T-cell (primary cell): ENCODE measurements at regions not wholly inside any gene's neighbourhood (a gene's known extent, or its start where the extent isn't known, plus 50 kb on each side); places are given as distances from the start of the nearest gene placed in this dataset.

Experiments used
- ATAC-seq, 4 experiments: fragments of 200-7000 bp in 3 of 4; fragments of 150-1000 bp in 1 of 4; cut with Tn5 transposase; replicated peaks in 1 of 4; 1 replicate in 3 of 4; 2 replicates in 1 of 4; pipeline ENCODE4 v1.10.0; 2021; ENCODE audit warnings: moderate library complexity in 3 of 4, mild to moderate bottlenecking in 2 of 4, moderate number of reproducible peaks in 1 of 4
- CTCF ChIA-PET, 2 donors: fragments of 300-600 bp; sonication (Branson Sonifier 250); formaldehyde crosslinking; loops; one replicate each; lab custom pipeline; 2022; ENCODE audit warnings: antibody characterized with exemption in 2 of 2; lab: Charles Lee
- POLR2A ChIA-PET, 2 donors: fragments of 300-600 bp; sonication (Branson Sonifier 250); formaldehyde crosslinking; loops; one replicate each; lab custom pipeline; 2022; ENCODE audit warnings: antibody characterized with exemption in 2 of 2; lab: Charles Lee
- DNase-seq, 35 experiments: peaks; one replicate each; pipeline versions ENCODE4 v3.0.0 to v3.0.0-alpha.2; 2013 to 2023
- H3K27ac ChIP-seq: one replicate; pipeline ENCODE4 v1.5.1; 2013; ENCODE audit warnings: low read length
- H3K27me3 ChIP-seq, 2 experiments: replicated peaks in 1 of 2; 1 replicate in 1 of 2; 2 replicates in 1 of 2; pipeline versions ENCODE4 v1.6.1 to v1.7.0; 2013; ENCODE audit warnings: low read length in 1 of 2, mixed read lengths in 1 of 2; ENCODE audit not compliant: control insufficient read depth in 2 of 2, insufficient read depth in 2 of 2; ENCODE audit errors: extremely low read depth in 1 of 2
- H3K36me3 ChIP-seq, 2 donors: 1 replicate in 1 of 2; 2 replicates in 1 of 2; pipeline versions ENCODE4 v1.6.1 to v1.7.0; 2013; ENCODE audit warnings: low read length in 1 of 2; ENCODE audit not compliant: control insufficient read depth in 2 of 2, insufficient read depth in 1 of 2; ENCODE audit errors: extremely low read depth in 1 of 2
- H3K4me1 ChIP-seq, 2 experiments: 1 replicate in 1 of 2; 2 replicates in 1 of 2; pipeline versions ENCODE4 v1.6.1 to v1.7.0; 2013; ENCODE audit warnings: low read length in 2 of 2, mixed read lengths in 1 of 2; ENCODE audit not compliant: insufficient read depth in 2 of 2, control insufficient read depth in 1 of 2; ENCODE audit errors: extremely low read depth in 1 of 2
- H3K4me3 ChIP-seq, 2 donors: 1 replicate in 1 of 2; 2 replicates in 1 of 2; pipeline versions ENCODE4 v1.5.1 to v1.7.0; 2013; ENCODE audit warnings: mild to moderate bottlenecking in 2 of 2, low read length in 1 of 2, moderate library complexity in 1 of 2; ENCODE audit not compliant: control insufficient read depth in 1 of 2; ENCODE audit errors: extremely low read depth in 1 of 2
- H3K9me3 ChIP-seq: 2 replicates; pipeline ENCODE4 v1.7.0; 2013
- H3K27ac Mint-ChIP-seq, 2 donors: one replicate each; pipeline ENCODE4 v1.8.0; 2020 to 2021; ENCODE audit warnings: mild to moderate bottlenecking in 2 of 2, mixed read lengths in 2 of 2
- H3K27me3 Mint-ChIP-seq, 2 donors: one replicate each; pipeline ENCODE4 v1.8.0; 2021 to 2022; ENCODE audit warnings: mixed read lengths in 2 of 2
- H3K36me3 Mint-ChIP-seq: one replicate; pipeline ENCODE4 v1.8.0; 2021; ENCODE audit warnings: mixed read lengths
- H3K4me1 Mint-ChIP-seq, 3 donors: one replicate each; pipeline ENCODE4 v1.8.0; 2020 to 2022; ENCODE audit warnings: mixed read lengths in 3 of 3, mild to moderate bottlenecking in 1 of 3
- H3K4me3 Mint-ChIP-seq, 3 donors: one replicate each; pipeline ENCODE4 v1.8.0; 2020 to 2022; ENCODE audit warnings: mild to moderate bottlenecking in 3 of 3, mixed read lengths in 3 of 3, moderate library complexity in 3 of 3
- H3K9me3 Mint-ChIP-seq, 3 donors: one replicate each; pipeline ENCODE4 v1.8.0; 2020 to 2022; ENCODE audit warnings: mixed read lengths in 3 of 3
- WGBS: methylation state at CpG from one replicate; pipeline ENCODE4 v1.1.5; 2013; ENCODE audit warnings: missing lambda C conversion rate; ENCODE audit not compliant: insufficient coverage; 5-methylcytosine and 5-hydroxymethylcytosine counted together

DNA sequence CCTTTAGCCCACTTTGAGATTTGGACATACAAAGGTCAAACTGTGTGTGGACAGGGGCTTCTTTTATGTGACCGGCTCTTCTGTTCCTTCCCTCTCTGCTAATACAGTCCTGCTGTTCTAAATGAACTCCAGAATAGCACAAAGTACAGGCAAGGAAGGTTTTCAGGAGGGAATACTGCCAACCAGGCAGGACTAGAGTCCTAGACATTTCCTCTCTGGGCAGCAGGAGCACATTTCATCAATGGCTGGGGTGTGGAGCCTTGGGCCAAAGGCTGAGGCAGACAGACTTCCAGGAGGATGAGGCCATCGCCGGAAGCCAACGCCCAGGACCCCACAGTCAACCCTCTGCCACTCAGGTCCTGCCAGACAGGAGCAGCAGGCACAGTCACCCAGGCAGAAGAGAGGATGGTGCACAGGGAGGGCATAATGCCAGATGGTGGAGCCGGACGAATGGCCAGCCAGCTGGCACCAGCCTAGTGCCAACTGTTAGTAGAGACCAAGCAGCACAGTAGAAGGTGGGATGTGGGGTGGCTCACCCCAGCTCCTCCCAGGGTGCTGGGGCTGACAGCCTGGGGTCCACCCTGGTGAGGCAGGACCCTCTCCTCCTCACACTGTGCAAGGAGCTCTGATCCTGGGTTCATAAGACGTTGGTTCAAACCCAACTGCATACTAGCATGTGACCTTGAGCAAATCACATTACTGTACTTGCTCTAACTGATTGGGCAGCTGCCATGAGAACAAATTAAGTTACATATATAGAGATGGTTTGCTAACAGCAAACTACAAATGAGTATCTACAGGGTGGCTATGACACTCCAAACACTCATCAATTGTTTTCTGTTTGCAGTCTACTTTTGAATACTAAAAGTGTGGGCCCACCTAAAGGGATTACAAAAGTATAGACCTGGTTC lies 410.7 kb downstream of the SIPA1L2 start:
- WGBS, result no CpG with 5 or more reads among the region's 7 CpGs
- H3K4me3 ChIP-seq, result no peak overlapping the region
- no peaks in the 10 kb centered on the region for H3K27me3 ChIP-seq
- H3K27ac ChIP-seq, result no peak overlapping the region
- Mint-ChIP-seq H3K27me3 (no peaks in the 10 kb centered on the region), H3K4me1 (peaks cover 0 to 11% (median 6%) of the 10 kb centered on the region in 3 donors), H3K36me3 (no peaks in the 10 kb centered on the region), H3K27ac (no peak overlapping the region), H3K4me3 (no peak overlapping the region), H3K9me3 (no peaks in the 10 kb centered on the region)
- ChIA-PET CTCF (no interaction called here), POLR2A (no interaction called here)
- no peaks in the 10 kb centered on the region for H3K4me1 ChIP-seq
- H3K9me3 ChIP-seq, result no peaks in the 10 kb centered on the region
- H3K36me3 ChIP-seq, result no peaks in the 10 kb centered on the region
- no peak for DNase-seq
- ATAC-seq, result no peak

DNA sequence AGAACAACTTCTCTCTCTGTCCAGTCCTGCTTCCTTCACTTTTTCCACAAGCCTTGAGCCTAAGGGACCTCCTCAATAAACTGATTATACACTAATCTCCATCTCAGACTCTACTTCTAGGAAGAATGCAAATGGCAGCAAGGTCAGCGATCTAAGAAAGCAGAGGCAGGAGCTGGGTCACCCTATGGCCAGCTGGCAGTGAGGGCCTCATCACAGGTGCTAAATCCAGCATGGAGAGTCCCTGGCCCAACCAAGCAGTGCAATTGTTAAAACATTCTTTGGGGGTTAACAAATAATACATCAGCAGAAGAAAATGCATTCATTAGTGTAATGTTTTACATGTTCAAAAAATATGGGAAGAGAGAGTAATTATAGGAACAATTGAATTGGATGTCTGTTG lies 416.0 kb downstream of the SIPA1L2 start:
- Histone ChIP-seq H3K27me3 (no peaks in the 10 kb centered on the region), H3K36me3 (no peaks in the 10 kb centered on the region), H3K27ac (no peak overlapping the region), H3K4me3 (no peak overlapping the region), H3K9me3 (no peaks in the 10 kb centered on the region), H3K4me1 (no peaks in the 10 kb centered on the region)
- Mint-ChIP-seq H3K27ac (no peak overlapping the region), H3K36me3 (no peaks in the 10 kb centered on the region), H3K27me3 (peaks cover 1 to 4% of the 10 kb centered on the region in 2 donors), H3K4me3 (no peak overlapping the region), H3K4me1 (no peaks in the 10 kb centered on the region), H3K9me3 (no peaks in the 10 kb centered on the region)
- DNase-seq (no peak), ATAC-seq (no peak)
- CTCF ChIA-PET, result no interaction called here
- 75% methylated on average over 1 of the region's 1 CpG for WGBS
- POLR2A ChIA-PET, result no interaction called here

DNA sequence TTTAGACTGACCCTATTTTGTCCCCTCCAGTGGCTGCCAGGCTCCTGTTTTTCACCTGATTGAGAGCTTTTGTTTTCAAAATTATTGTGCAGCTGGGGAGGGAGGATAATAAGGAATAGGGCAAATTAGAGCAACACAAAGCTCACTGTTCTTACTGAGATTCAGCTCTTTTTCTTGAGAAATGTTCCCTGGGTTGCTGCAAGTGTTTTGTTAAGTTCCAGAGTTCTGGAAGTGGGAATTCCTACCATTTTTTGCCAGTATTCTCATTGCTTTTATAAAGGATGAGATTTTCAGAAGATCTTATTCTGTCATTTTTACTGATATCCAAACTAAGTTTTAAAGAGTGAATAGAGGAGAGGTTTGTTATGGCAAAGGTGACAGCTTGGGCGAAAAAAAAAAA lies 417.7 kb downstream of the SIPA1L2 start:
- ChIA-PET CTCF (interaction anchor here in 1 of 2 donors (0.7 kb wide), 1 partner anchor 1723 kb away, joined by 7 read pairs; no protein-coding TSS in a partner anchor), POLR2A (no interaction called here)
- ATAC-seq (no peak), DNase-seq (no peak)
- no peaks in the 10 kb centered on the region for H3K27me3 ChIP-seq
- WGBS, result 78% methylated on average over 1 of the region's 1 CpG
- H3K27ac ChIP-seq, result no peak overlapping the region
- Mint-ChIP-seq H3K36me3 (no peaks in the 10 kb centered on the region), H3K27ac (no peak overlapping the region), H3K4me3 (no peak overlapping the region), H3K4me1 (no peaks in the 10 kb centered on the region), H3K27me3 (peaks cover 1 to 15% of the 10 kb centered on the region in 2 donors), H3K9me3 (no peaks in the 10 kb centered on the region)
- H3K36me3 ChIP-seq, result no peaks in the 10 kb centered on the region
- H3K4me3 ChIP-seq, result no peak overlapping the region
- H3K4me1 ChIP-seq, result no peaks in the 10 kb centered on the region
- H3K9me3 ChIP-seq, result no peaks in the 10 kb centered on the region

DNA sequence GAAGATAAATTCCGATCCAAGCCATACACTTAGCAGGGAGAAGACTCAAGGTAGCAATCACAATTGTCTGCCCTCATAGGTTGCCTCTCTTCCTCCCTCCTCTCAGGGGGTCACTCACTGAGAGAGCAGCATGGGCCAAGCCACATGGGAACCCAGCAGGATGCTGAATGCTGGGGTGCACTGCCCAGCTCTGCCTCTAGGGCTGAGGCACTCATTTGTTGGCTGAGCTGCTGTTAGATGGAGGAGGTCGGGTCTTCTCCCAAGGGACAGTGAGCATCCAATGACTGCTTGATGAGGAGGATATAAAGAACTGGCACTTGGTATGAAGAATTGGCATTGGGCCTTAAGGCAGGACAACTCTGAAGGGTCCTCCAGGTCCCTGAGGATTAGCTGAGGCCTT lies 418.8 kb downstream of the SIPA1L2 start:
- CTCF ChIA-PET, result no interaction called here
- Histone ChIP-seq H3K27me3 (no peaks in the 10 kb centered on the region), H3K36me3 (no peaks in the 10 kb centered on the region), H3K27ac (no peak overlapping the region), H3K9me3 (no peaks in the 10 kb centered on the region), H3K4me1 (no peaks in the 10 kb centered on the region), H3K4me3 (no peak overlapping the region)
- POLR2A ChIA-PET, result no interaction called here
- peaks cover 1 to 18% of the 10 kb centered on the region in 2 donors for H3K27me3 Mint-ChIP-seq
- no peaks in the 10 kb centered on the region for H3K4me1 Mint-ChIP-seq
- ATAC-seq (no peak), DNase-seq (no peak)
- H3K36me3 Mint-ChIP-seq, result no peaks in the 10 kb centered on the region
- 36% methylated on average over 1 of the region's 2 CpGs for WGBS
- H3K4me3 Mint-ChIP-seq, result no peak overlapping the region
- H3K9me3 Mint-ChIP-seq, result no peaks in the 10 kb centered on the region
- H3K27ac Mint-ChIP-seq, result no peak overlapping the region

DNA sequence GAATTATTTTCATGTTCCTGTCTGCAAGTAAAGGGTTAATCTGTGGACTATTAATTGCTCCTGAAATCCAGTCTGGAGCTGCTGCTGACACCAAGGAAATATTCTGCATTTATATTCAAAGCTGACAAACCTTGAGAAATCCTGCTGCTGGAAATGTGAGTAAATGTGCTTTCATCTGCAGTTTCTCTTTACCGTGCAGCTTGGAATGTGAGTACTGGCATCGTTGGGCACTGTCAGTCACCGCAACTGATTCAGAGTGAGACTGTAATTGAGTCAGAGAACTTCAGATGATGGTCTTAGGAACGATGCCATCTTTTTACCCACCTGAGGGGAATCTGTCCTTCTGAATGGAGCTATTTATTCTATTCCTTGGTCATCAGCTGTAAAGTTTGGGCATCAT lies 420.6 kb downstream of the SIPA1L2 start:
- Mint-ChIP-seq H3K9me3 (no peaks in the 10 kb centered on the region), H3K27ac (no peak overlapping the region), H3K4me1 (no peaks in the 10 kb centered on the region), H3K4me3 (no peak overlapping the region), H3K36me3 (no peaks in the 10 kb centered on the region), H3K27me3 (peaks cover 1 to 18% of the 10 kb centered on the region in 2 donors)
- POLR2A ChIA-PET, result interaction anchor here in 1 of 2 donors (0.6 kb wide), 1 partner anchor 9 kb away, joined by 9 read pairs; no protein-coding TSS in a partner anchor
- Histone ChIP-seq H3K27ac (no peak overlapping the region), H3K36me3 (no peaks in the 10 kb centered on the region), H3K4me3 (no peak overlapping the region), H3K27me3 (no peaks in the 10 kb centered on the region), H3K9me3 (no peaks in the 10 kb centered on the region), H3K4me1 (no peaks in the 10 kb centered on the region)
- 72% methylated on average over 4 of the region's 4 CpGs for WGBS
- no peak for DNase-seq
- ATAC-seq, result no peak
- CTCF ChIA-PET, result interaction anchor here (0.6 to 0.7 kb wide), 2 partner anchors 23 to 418 kb away, joined by 3 to 6 read pairs; no protein-coding TSS in a partner anchor

DNA sequence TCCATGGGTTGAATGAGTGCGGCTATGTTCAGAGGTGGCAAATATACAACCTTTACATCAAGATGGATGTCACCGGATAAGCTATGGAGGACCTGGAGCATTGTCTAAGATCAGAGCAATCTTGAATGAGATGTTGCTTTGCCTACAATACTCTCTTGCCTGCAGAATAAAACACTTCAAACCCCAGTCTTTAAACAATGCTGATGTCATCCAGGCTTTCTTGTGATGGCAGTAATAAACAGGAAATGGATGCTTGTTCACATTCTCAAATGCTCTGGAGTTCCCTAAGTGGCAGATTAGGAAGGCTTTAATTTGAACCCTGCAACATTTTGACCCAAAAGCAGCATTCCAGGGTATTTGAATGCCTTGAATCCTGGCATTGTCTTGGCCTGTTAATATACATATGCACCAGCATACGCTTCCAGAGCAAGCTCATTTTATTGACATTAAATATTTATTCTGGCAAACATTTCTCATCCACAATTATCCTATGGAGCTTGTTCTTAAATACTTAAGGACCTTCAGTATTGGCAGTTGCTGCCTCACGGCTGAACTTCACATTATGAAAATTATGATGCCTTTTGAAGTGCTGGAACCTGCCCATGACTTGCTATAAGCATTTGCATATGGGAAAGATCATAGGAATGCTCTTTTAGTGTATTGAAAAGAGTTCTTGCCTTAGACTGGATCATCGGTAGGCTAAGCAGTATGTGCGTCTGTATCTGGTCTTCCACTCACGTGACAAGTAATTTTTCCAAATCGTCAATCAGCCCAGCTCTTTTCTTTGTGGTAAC lies 422.7 kb downstream of the SIPA1L2 start:
- Histone ChIP-seq H3K36me3 (no peaks in the 10 kb centered on the region), H3K4me1 (no peaks in the 10 kb centered on the region), H3K9me3 (no peaks in the 10 kb centered on the region), H3K4me3 (no peak overlapping the region), H3K27me3 (no peaks in the 10 kb centered on the region), H3K27ac (no peak overlapping the region)
- ChIA-PET CTCF (no interaction called here), POLR2A (no interaction called here)
- no peak overlapping the region for H3K4me3 Mint-ChIP-seq
- H3K36me3 Mint-ChIP-seq, result no peaks in the 10 kb centered on the region
- no peak overlapping the region for H3K27ac Mint-ChIP-seq
- 100% methylated on average over 5 of the region's 8 CpGs for WGBS
- H3K9me3 Mint-ChIP-seq, result peaks cover 0 to 14% (median 8%) of the 10 kb centered on the region in 3 donors
- peaks cover 1 to 18% of the 10 kb centered on the region in 2 donors for H3K27me3 Mint-ChIP-seq
- DNase-seq, result no peak
- no peak for ATAC-seq
- no peaks in the 10 kb centered on the region for H3K4me1 Mint-ChIP-seq
